Tibial nerve (tissue), 4 donors: ENCODE measurements at regions not wholly inside any gene's neighbourhood (a gene's known extent, or its start where the extent isn't known, plus 50 kb on each side); places are given as distances from the start of the nearest gene placed in this dataset. TPM values are rescaled to one million over a fixed set of nuclear protein-coding genes. Genes with fewer than 3 reads are reported as not detected.

Experiments used
- DNase-seq, 2 donors: peaks; one replicate each; pipeline ENCODE4 v3.0.0-alpha.2; 2019; ENCODE audit warnings: low spot score in 2 of 2
- H3K27ac ChIP-seq, 4 donors: fragments of 200-600 bp; sonication (generic) in 3 of 4; one replicate each; pipeline ENCODE4 v1.5.1; 2017 to 2019; ENCODE audit warnings: mild to moderate bottlenecking in 1 of 4
- H3K27me3 ChIP-seq, 2 donors: fragments of 200-600 bp; sonication (generic) in 1 of 2; one replicate each; pipeline versions ENCODE4 v1.5.1 to v1.6.0; 2017 to 2019
- H3K36me3 ChIP-seq, 3 donors: fragments of 200-600 bp; sonication (generic); one replicate each; pipeline ENCODE4 v1.5.1; 2018 to 2019
- H3K4me1 ChIP-seq, 4 donors: fragments of 200-600 bp; sonication (generic) in 3 of 4; one replicate each; pipeline ENCODE4 v1.5.1; 2017 to 2019
- H3K4me3 ChIP-seq, 4 donors: fragments of 200-600 bp; sonication (generic) in 3 of 4; one replicate each; pipeline ENCODE4 v1.5.1; 2017 to 2019; ENCODE audit warnings: mild to moderate bottlenecking in 1 of 4, moderate library complexity in 1 of 4
- H3K9me3 ChIP-seq, 4 donors: fragments of 200-600 bp; sonication (generic) in 3 of 4; one replicate each; pipeline ENCODE4 v1.5.1; 2017 to 2019
- CTCF ChIP-seq, 5 experiments: fragments of 200-600 bp in 3 of 5; fragments of 450-650 bp in 2 of 5; sonication (generic) in 3 of 5; IDR thresholded peaks; one replicate each; pipeline ENCODE4 v1.5.1; 2016 to 2019; ENCODE audit warnings: antibody characterized with exemption in 5 of 5, mild to moderate bottlenecking in 3 of 5, moderate library complexity in 2 of 5
- EP300 ChIP-seq, 2 donors: sonication (generic); formaldehyde crosslinking; IDR thresholded peaks; one replicate each; pipeline ENCODE4 v1.6.1; 2017; ENCODE audit warnings: antibody characterized with exemption in 2 of 2, mild to moderate bottlenecking in 1 of 2
- POLR2A ChIP-seq, 2 donors: fragments of 450-650 bp; IDR thresholded peaks; one replicate each; pipeline ENCODE4 v1.6.1; 2017; ENCODE audit warnings: antibody characterized with exemption in 2 of 2, mild to moderate bottlenecking in 2 of 2, moderate library complexity in 2 of 2
- WGBS, 2 donors: methylation state at CpG; one replicate each; pipeline ENCODE4 v1.1.5; 2018; 5-methylcytosine and 5-hydroxymethylcytosine counted together
- small RNA-seq: library from RNA; depleted of rRNA; stranded (forward); fragments of <200 nt; gene quantifications from one replicate; pipeline ENCODE3, GENCODE V24; 2016

GRCh38 chr1:114208714-114209113 is 55.0 kb upstream of the SYT6 start:
- Histone ChIP-seq H3K4me3 (no peak overlapping the region), H3K4me1 (no peaks in the 10 kb centered on the region), H3K27me3 (no peaks in the 10 kb centered on the region), H3K27ac (no peak overlapping the region), H3K9me3 (no peaks in the 10 kb centered on the region), H3K36me3 (no peaks in the 10 kb centered on the region)
- TF ChIP-seq EP300 (IDR thresholded peaks at IDR 0.05) (no peak), CTCF (IDR thresholded peaks at IDR 0.05) (no peak), POLR2A (IDR thresholded peaks at IDR 0.05) (no peak)
- no peak for DNase-seq
- 62 to 68% methylated on average over 4 of the region's 4 CpGs for WGBS, 2 donors

GRCh38 chr1:114208106-114208505 is 54.4 kb upstream of the SYT6 start:
- TF ChIP-seq EP300 (IDR thresholded peaks at IDR 0.05), result no peak
- no peak for TF ChIP-seq CTCF (IDR thresholded peaks at IDR 0.05)
- no peak for TF ChIP-seq POLR2A (IDR thresholded peaks at IDR 0.05)
- DNase-seq, result no peak
- Histone ChIP-seq H3K27ac (no peak overlapping the region), H3K27me3 (no peaks in the 10 kb centered on the region), H3K9me3 (no peaks in the 10 kb centered on the region), H3K4me3 (no peak overlapping the region), H3K36me3 (no peaks in the 10 kb centered on the region), H3K4me1 (no peaks in the 10 kb centered on the region)
- 71 to 76% methylated on average over 4 of the region's 4 CpGs for whole genome bisulfite sequencing, 2 donors

DNA sequence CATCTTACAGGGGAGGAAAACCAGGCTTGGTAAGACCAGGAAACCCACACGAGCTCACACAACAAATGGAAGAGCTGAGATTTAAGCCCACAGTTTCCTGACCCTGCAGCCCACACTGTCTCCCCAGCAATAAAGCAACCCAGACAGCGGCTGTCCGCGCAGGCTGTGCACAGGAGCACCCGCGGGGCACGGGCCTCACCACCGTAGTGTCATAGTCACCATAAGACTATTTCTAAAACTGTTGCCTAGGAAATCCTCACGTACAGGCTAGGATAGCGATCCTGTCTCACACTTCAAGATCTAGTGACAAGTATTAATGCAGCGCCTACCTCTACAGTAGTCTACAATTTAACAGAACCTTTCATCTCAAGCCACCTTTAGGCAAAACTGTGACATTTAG is 54.0 kb upstream of the SYT6 start:
- WGBS, 2 donors, result 62 to 71% methylated on average over 11 of the region's 11 CpGs
- Histone ChIP-seq H3K27ac (no peak overlapping the region), H3K4me1 (no peaks in the 10 kb centered on the region), H3K9me3 (no peaks in the 10 kb centered on the region), H3K4me3 (no peak overlapping the region), H3K36me3 (no peaks in the 10 kb centered on the region), H3K27me3 (no peaks in the 10 kb centered on the region)
- no peak for DNase-seq
- TF ChIP-seq EP300 (IDR thresholded peaks at IDR 0.05) (no peak), CTCF (IDR thresholded peaks at IDR 0.05) (no peak)

DNA sequence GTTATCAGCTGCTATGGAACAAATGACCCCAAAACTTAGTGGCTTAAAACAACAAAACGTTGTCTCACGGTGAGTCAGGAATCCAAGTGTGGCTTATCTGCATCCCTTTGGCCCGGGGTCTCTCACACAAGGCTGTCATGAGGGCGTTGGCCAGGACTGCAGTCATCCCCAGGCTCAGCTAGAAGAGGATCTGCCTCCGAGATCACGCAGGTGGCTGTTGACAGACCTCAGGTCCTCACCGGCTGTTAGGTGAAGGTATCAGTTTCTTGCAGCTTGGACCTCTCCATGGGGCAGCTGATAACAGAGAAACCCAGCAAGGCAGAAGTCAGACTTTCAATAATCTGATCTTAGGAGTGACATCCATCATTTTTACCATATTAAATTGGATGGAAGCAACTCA is 52.7 kb upstream of the SYT6 start:
- H3K9me3 ChIP-seq, result no peaks in the 10 kb centered on the region
- WGBS, 2 donors, result 71 to 81% methylated on average over 7 of the region's 7 CpGs

DNA sequence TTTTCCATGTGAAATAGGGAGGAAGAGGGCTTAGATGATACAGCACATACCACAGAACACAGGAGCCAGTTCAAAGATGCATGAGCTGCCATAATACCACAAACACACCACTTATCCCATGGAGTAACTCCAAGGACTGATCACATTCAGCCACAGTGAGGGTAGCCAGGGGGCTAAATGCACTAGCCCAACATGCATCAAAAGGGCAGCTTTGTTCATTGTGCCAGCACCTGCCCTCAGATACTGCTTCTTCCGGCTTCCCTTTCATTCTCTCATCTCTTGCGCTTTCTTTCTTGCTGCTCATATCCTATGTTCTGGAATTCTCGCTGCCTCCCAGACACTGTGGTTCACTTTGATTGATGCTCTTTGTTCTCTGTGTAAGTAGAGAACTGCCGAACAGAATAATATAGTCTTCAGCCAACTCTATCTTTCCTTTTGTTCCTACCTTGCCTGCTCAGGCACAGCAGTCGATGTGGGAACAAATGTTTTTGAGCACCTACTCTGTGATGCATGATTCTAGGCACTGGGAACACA is 50.0 kb upstream of the SYT6 start:
- no peak overlapping the region for H3K27ac ChIP-seq
- TF ChIP-seq POLR2A (IDR thresholded peaks at IDR 0.05) (no peak), EP300 (IDR thresholded peaks at IDR 0.05) (no peak), CTCF (IDR thresholded peaks at IDR 0.05) (no peak)
- 48 to 58% methylated on average over 5 of the region's 5 CpGs for WGBS, 2 donors
- no peaks in the 10 kb centered on the region for H3K27me3 ChIP-seq
- no peaks in the 10 kb centered on the region for H3K9me3 ChIP-seq
- DNase-seq, result no peak
- no peaks in the 10 kb centered on the region for H3K36me3 ChIP-seq
- H3K4me3 ChIP-seq, result no peak overlapping the region
- no peaks in the 10 kb centered on the region for H3K4me1 ChIP-seq

More for the DNA sequence above, 52.7 kb upstream of the SYT6 start:
- no peak overlapping the region for H3K27ac ChIP-seq
- no peaks in the 10 kb centered on the region for H3K36me3 ChIP-seq
- no peak overlapping the region for H3K4me3 ChIP-seq
- no peak for DNase-seq
- no peaks in the 10 kb centered on the region for H3K4me1 ChIP-seq
- TF ChIP-seq POLR2A (IDR thresholded peaks at IDR 0.05), result no peak
- no peaks in the 10 kb centered on the region for H3K27me3 ChIP-seq

Small RNAs in the stretch of these regions (small RNA-seq; reads per million reads assigned to genes)
- not detected for gene MRPL57P1
